PFSK-1 (cell line): ENCODE measurements at regions not wholly inside any gene's neighbourhood (a gene's known extent, or its start where the extent isn't known, plus 50 kb on each side); places are given as distances from the start of the nearest gene placed in this dataset.

Source experiments
- FOXP2 ChIP-seq: optimal IDR thresholded peaks from 2 replicates; pipeline ENCODE3; 2011; ENCODE audit warnings: borderline replicate concordance, control low read depth, inconsistent platforms; ENCODE audit not compliant: insufficient read depth; ENCODE audit errors: extremely low read length, extremely low read depth
- POLR2AphosphoS5 ChIP-seq: IDR thresholded peaks from 2 replicates; pipeline ENCODE4 v1.6.1; 2012; ENCODE audit warnings: low read depth, mild to moderate bottlenecking, control low read depth, low read length, moderate library complexity
- REST ChIP-seq, 2 experiments: IDR thresholded peaks; 2 replicates each; pipeline versions ENCODE4 v1.6.1 to v1.8.0; 2011 to 2012; ENCODE audit warnings: low read depth in 2 of 2, low read length in 2 of 2, control low read depth in 1 of 2, inconsistent platforms in 1 of 2, mild to moderate bottlenecking in 1 of 2, moderate library complexity in 1 of 2; ENCODE audit not compliant: insufficient read depth in 1 of 2
- SIN3A ChIP-seq: IDR thresholded peaks from 2 replicates; pipeline ENCODE4 v1.6.1; 2012; ENCODE audit warnings: mild to moderate bottlenecking, low read length, moderate library complexity, borderline replicate concordance; ENCODE audit not compliant: insufficient read depth
- TAF1 ChIP-seq: IDR thresholded peaks from 2 replicates; pipeline ENCODE4 v1.6.1; 2012; ENCODE audit warnings: low read length, control low read depth, borderline replicate concordance; ENCODE audit not compliant: insufficient read depth

- TF ChIP-seq TAF1 (no peak), REST (IDR thresholded peaks at IDR 0.05; ENCODE audit: insufficient read depth in 1 of 2, low read depth in 2 of 2, low read length in 2 of 2) (no peak), POLR2AphosphoS5 (no peak), SIN3A (no peak), FOXP2 (no peak)
Observed at GRCh38 chr3:153399636-153400035, 237.6 kb downstream of the RAP2B start.
